AML-193 (cell line): ENCODE measurements at regions not wholly inside any gene's neighbourhood (a gene's known extent, or its start where the extent isn't known, plus 50 kb on each side); places are given as distances from the start of the nearest gene placed in this dataset.

Experiments used
- DNase-seq, 2 experiments: peaks; one replicate each; lab custom pipeline; 2025; lab: John Stamatoyannopoulos, UW

- no peak for DNase-seq
Measured at GRCh38 chr10:2019803-2020202, 282.5 kb upstream of the ADARB2 start.

- DNase-seq = no peak
Measured at GRCh38 chr10:2019281-2019680, 282.0 kb upstream of the ADARB2 start.

GRCh38 chr10:2014541-2014940, 277.2 kb upstream of the ADARB2 start:
- no peak for DNase-seq

- DNase-seq = no peak
Measured at GRCh38 chr10:2012209-2012608, 274.9 kb upstream of the ADARB2 start.

GRCh38 chr10:2011106-2011716, 273.9 kb upstream of the ADARB2 start:
- DNase-seq = no peak

GRCh38 chr10:2005546-2005945, 268.2 kb upstream of the ADARB2 start:
- DNase-seq = no peak

GRCh38 chr10:1992930-1993329, 255.6 kb upstream of the ADARB2 start:
- DNase-seq = no peak

- DNase-seq = no peak
Measured at GRCh38 chr10:1989090-1989489, 251.8 kb upstream of the ADARB2 start.

- DNase-seq = no peak
Measured at GRCh38 chr10:1981976-1982375, 244.7 kb upstream of the ADARB2 start.

- DNase-seq = no peak
Measured at GRCh38 chr10:1980459-1980858, 243.1 kb upstream of the ADARB2 start.

- DNase-seq = no peak
Measured at GRCh38 chr10:1978584-1978983, 241.3 kb upstream of the ADARB2 start.

GRCh38 chr10:1977461-1977860, 240.1 kb upstream of the ADARB2 start:
- DNase-seq = no peak

GRCh38 chr10:1972406-1972805, 235.1 kb upstream of the ADARB2 start:
- DNase-seq = no peak

GRCh38 chr10:1968257-1969033, 231.1 kb upstream of the ADARB2 start:
- no peak for DNase-seq

- DNase-seq = no peak
Measured at GRCh38 chr10:1966712-1967376, 229.5 kb upstream of the ADARB2 start.

GRCh38 chr10:1964476-1964875, 227.2 kb upstream of the ADARB2 start:
- no peak for DNase-seq

- DNase-seq = no peak
Measured at GRCh38 chr10:1963341-1963740, 226.0 kb upstream of the ADARB2 start.

GRCh38 chr10:1961989-1962388, 224.7 kb upstream of the ADARB2 start:
- DNase-seq = no peak

GRCh38 chr10:1960982-1961381, 223.7 kb upstream of the ADARB2 start:
- no peak for DNase-seq

GRCh38 chr10:1957057-1957456, 219.7 kb upstream of the ADARB2 start:
- no peak for DNase-seq

GRCh38 chr10:1954300-1954699, 217.0 kb upstream of the ADARB2 start:
- no peak for DNase-seq

- DNase-seq = no peak
Measured at GRCh38 chr10:1952126-1953095, 215.1 kb upstream of the ADARB2 start.
